ENCODE measurements at regions not wholly inside any gene's neighbourhood (a gene's known extent, or its start where the extent isn't known, plus 50 kb on each side); places are given as distances from the start of the nearest gene placed in this dataset.

DNA sequence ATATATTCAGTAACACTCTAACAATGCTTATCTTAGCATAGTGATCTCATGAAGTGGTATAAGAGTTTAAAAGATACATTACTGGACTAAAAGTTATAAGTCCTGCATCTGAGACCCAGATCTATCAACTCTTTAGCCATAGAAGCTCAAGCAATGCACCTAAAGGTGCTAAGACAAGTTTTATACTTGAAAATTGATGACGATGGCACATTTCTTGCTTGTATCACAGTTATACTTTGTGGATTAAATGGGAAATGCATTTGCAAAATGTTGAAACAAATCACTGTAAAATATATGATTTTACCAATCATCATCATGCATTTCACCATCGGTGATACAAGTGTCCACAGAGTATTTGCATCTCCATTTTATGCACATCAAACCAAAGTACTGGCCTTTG is 525.3 kb upstream of the ZNF385D start:
- no CpG with 5 or more reads among the region's 2 CpGs for WGBS, 2 donors (ENCODE audit: extremely low coverage in 2 of 2, insufficient read length in 2 of 2, insufficient replicate concordance in 1 of 2)
- no peaks in the 10 kb centered on the region for H3K27me3 ChIP-seq (ENCODE audit: control insufficient read depth in 3 of 3, insufficient read depth in 3 of 3, low read depth in 1 of 3, low read length in 3 of 3)
- peaks cover 0 to 1% of the 10 kb centered on the region in 2 donors for H3K9me3 ChIP-seq (replicated peaks in 1 of 2; ENCODE audit: control insufficient read depth in 2 of 2, insufficient read depth in 1 of 2, low read depth in 1 of 2, low read length in 2 of 2)

DNA sequence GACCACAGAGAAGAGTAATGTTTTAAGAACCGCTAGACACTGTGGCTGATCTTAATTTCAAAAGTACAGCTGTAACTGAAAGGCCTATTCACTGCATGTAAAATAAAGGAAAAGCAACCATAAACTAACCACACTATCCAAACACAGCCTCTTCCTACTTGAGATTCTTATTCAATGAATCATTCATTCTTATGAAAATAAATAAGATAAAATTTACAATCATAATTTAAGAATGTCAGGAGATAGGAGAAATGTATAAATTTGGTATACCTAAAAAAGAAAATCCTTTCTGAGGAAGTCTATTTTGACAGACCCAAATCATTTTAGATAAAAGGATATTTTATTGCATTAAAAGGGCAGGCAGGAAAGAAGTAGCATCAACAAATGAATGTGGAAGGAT is 533.5 kb upstream of the ZNF385D start:
- Histone ChIP-seq H4K8ac (ENCODE audit: low read depth, low read length) (no peak overlapping the region), H3K36me3 (replicated peaks in 1 of 2; ENCODE audit: control insufficient read depth in 2 of 2, insufficient read depth in 2 of 2, low read length in 2 of 2) (no peaks in the 10 kb centered on the region), H4K91ac (ENCODE audit: low read depth, low read length, poor library complexity) (no peak overlapping the region), H3K23ac (ENCODE audit: low read depth, low read length, poor library complexity) (no peak overlapping the region), H3K9ac (ENCODE audit: low read depth, low read length, poor library complexity) (no peak overlapping the region), H3K27ac (replicated peaks; ENCODE audit: low read length) (no peak overlapping the region), H3K14ac (ENCODE audit: low read length) (no peak overlapping the region), H2AK5ac (ENCODE audit: low read depth, low read length) (no peak overlapping the region), H3K79me1 (ENCODE audit: low read depth, low read length) (no peaks in the 10 kb centered on the region), H3K4me2 (ENCODE audit: insufficient read depth, low read length, poor library complexity, severe bottlenecking) (no peak overlapping the region), H2AFZ (ENCODE audit: low read length) (no peak overlapping the region), H3K4me3 (ENCODE audit: low read length in 2 of 2) (no peak overlapping the region), H2BK15ac (ENCODE audit: low read length) (no peak overlapping the region), H2BK5ac (ENCODE audit: low read length) (no peak overlapping the region), H3K27me3 (ENCODE audit: control insufficient read depth in 3 of 3, insufficient read depth in 3 of 3, low read depth in 1 of 3, low read length in 3 of 3) (no peaks in the 10 kb centered on the region), H3K9me3 (replicated peaks in 1 of 2; ENCODE audit: control insufficient read depth in 2 of 2, insufficient read depth in 1 of 2, low read depth in 1 of 2, low read length in 2 of 2) (no peaks in the 10 kb centered on the region), H3K4me1 (ENCODE audit: control insufficient read depth in 2 of 2, insufficient read depth in 1 of 2, low read depth in 1 of 2, low read length in 2 of 2) (no peaks in the 10 kb centered on the region), H3K18ac (ENCODE audit: low read length) (no peak overlapping the region), H2BK120ac (ENCODE audit: low read depth, low read length) (no peak overlapping the region), H3K4ac (ENCODE audit: low read length) (no peak overlapping the region), H2BK12ac (ENCODE audit: low read length) (no peak overlapping the region)
- no peak for DNase-seq (ENCODE audit: low spot score)
- WGBS, 2 donors (ENCODE audit: extremely low coverage in 2 of 2, insufficient read length in 2 of 2, insufficient replicate concordance in 1 of 2) = no CpG with 5 or more reads among the region's 1 CpG

More for the DNA sequence above, 525.3 kb upstream of the ZNF385D start:
- H3K14ac ChIP-seq (ENCODE audit: low read length) = no peak overlapping the region
- no peak overlapping the region for H3K4me2 ChIP-seq (ENCODE audit: insufficient read depth, low read length, poor library complexity, severe bottlenecking)
- no peak overlapping the region for H4K8ac ChIP-seq (ENCODE audit: low read depth, low read length)
- H3K36me3 ChIP-seq (replicated peaks in 1 of 2; ENCODE audit: control insufficient read depth in 2 of 2, insufficient read depth in 2 of 2, low read length in 2 of 2) = no peaks in the 10 kb centered on the region
- no peak overlapping the region for H3K9ac ChIP-seq (ENCODE audit: low read depth, low read length, poor library complexity)
- H2BK120ac ChIP-seq (ENCODE audit: low read depth, low read length) = no peak overlapping the region
- DNase-seq (ENCODE audit: low spot score) = no peak
- H2BK12ac ChIP-seq (ENCODE audit: low read length) = no peak overlapping the region
- no peak overlapping the region for H4K91ac ChIP-seq (ENCODE audit: low read depth, low read length, poor library complexity)
- H3K4me1 ChIP-seq (ENCODE audit: control insufficient read depth in 2 of 2, insufficient read depth in 1 of 2, low read depth in 1 of 2, low read length in 2 of 2) = no peaks in the 10 kb centered on the region
- H3K27ac ChIP-seq (replicated peaks; ENCODE audit: low read length) = no peak overlapping the region
- no peak overlapping the region for H2BK5ac ChIP-seq (ENCODE audit: low read length)
- no peak overlapping the region for H2AFZ ChIP-seq (ENCODE audit: low read length)
- H3K4ac ChIP-seq (ENCODE audit: low read length) = no peak overlapping the region
- no peak overlapping the region for H3K18ac ChIP-seq (ENCODE audit: low read length)
- no peak overlapping the region for H3K4me3 ChIP-seq (ENCODE audit: low read length in 2 of 2)
- H2BK15ac ChIP-seq (ENCODE audit: low read length) = no peak overlapping the region
- H2AK5ac ChIP-seq (ENCODE audit: low read depth, low read length) = no peak overlapping the region
- H3K79me1 ChIP-seq (ENCODE audit: low read depth, low read length) = no peaks in the 10 kb centered on the region
- no peak overlapping the region for H3K23ac ChIP-seq (ENCODE audit: low read depth, low read length, poor library complexity)

DNA sequence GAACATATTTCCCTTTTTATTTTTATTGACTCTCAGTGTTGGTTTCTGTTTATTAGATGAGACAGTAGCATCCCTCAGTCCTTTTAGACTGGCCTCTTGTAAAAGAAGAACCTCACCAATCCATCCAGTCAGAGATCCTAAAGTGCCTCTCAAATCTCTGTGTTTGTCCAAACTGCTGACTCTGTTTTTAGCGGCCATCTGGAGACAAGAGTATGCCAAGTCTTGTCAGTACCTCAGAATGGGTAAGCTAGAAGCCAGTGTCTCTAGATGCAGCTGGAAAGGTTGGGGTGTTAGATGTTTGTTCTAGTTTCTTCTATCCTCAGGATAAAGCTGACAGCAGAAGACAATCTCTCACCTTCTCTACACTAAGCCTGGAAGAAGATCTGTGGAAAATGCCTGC is 537.7 kb upstream of the ZNF385D start:
- no peak overlapping the region for H2AK5ac ChIP-seq (ENCODE audit: low read depth, low read length)
- H4K91ac ChIP-seq (ENCODE audit: low read depth, low read length, poor library complexity) = no peak overlapping the region
- no peak overlapping the region for H3K14ac ChIP-seq (ENCODE audit: low read length)
- no peaks in the 10 kb centered on the region for H3K9me3 ChIP-seq (replicated peaks in 1 of 2; ENCODE audit: control insufficient read depth in 2 of 2, insufficient read depth in 1 of 2, low read depth in 1 of 2, low read length in 2 of 2)
- no peaks in the 10 kb centered on the region for H3K36me3 ChIP-seq (replicated peaks in 1 of 2; ENCODE audit: control insufficient read depth in 2 of 2, insufficient read depth in 2 of 2, low read length in 2 of 2)
- H3K27me3 ChIP-seq (ENCODE audit: control insufficient read depth in 3 of 3, insufficient read depth in 3 of 3, low read depth in 1 of 3, low read length in 3 of 3) = no peaks in the 10 kb centered on the region
- no peak overlapping the region for H3K4me2 ChIP-seq (ENCODE audit: insufficient read depth, low read length, poor library complexity, severe bottlenecking)
- no peak overlapping the region for H3K4me3 ChIP-seq (ENCODE audit: low read length in 2 of 2)
- H2BK12ac ChIP-seq (ENCODE audit: low read length) = no peak overlapping the region
- H3K27ac ChIP-seq (replicated peaks; ENCODE audit: low read length) = no peak overlapping the region
- peaks cover 0 to 5% of the 10 kb centered on the region in 2 donors for H3K4me1 ChIP-seq (ENCODE audit: control insufficient read depth in 2 of 2, insufficient read depth in 1 of 2, low read depth in 1 of 2, low read length in 2 of 2)
- H3K23ac ChIP-seq (ENCODE audit: low read depth, low read length, poor library complexity) = no peak overlapping the region
- no peaks in the 10 kb centered on the region for H3K79me1 ChIP-seq (ENCODE audit: low read depth, low read length)
- no peak overlapping the region for H2BK120ac ChIP-seq (ENCODE audit: low read depth, low read length)
- no peak overlapping the region for H3K9ac ChIP-seq (ENCODE audit: low read depth, low read length, poor library complexity)
- H4K8ac ChIP-seq (ENCODE audit: low read depth, low read length) = no peak overlapping the region
- DNase-seq (ENCODE audit: low spot score) = no peak
- H3K18ac ChIP-seq (ENCODE audit: low read length) = no peak overlapping the region
- H2BK5ac ChIP-seq (ENCODE audit: low read length) = no peak overlapping the region
- no peak overlapping the region for H2AFZ ChIP-seq (ENCODE audit: low read length)
- H3K4ac ChIP-seq (ENCODE audit: low read length) = no peak overlapping the region
- H2BK15ac ChIP-seq (ENCODE audit: low read length) = no peak overlapping the region
- no CpG with 5 or more reads among the region's 1 CpG for WGBS, 2 donors (ENCODE audit: extremely low coverage in 2 of 2, insufficient read length in 2 of 2, insufficient replicate concordance in 1 of 2)

- Histone ChIP-seq H3K9ac (ENCODE audit: low read depth, low read length, poor library complexity) (no peak overlapping the region), H2BK120ac (ENCODE audit: low read depth, low read length) (no peak overlapping the region), H3K36me3 (replicated peaks in 1 of 2; ENCODE audit: control insufficient read depth in 2 of 2, insufficient read depth in 2 of 2, low read length in 2 of 2) (no peaks in the 10 kb centered on the region), H2BK12ac (ENCODE audit: low read length) (no peak overlapping the region), H3K27ac (replicated peaks; ENCODE audit: low read length) (no peak overlapping the region), H3K4me2 (ENCODE audit: insufficient read depth, low read length, poor library complexity, severe bottlenecking) (no peak overlapping the region), H3K9me3 (replicated peaks in 1 of 2; ENCODE audit: control insufficient read depth in 2 of 2, insufficient read depth in 1 of 2, low read depth in 1 of 2, low read length in 2 of 2) (no peaks in the 10 kb centered on the region), H3K4me3 (ENCODE audit: low read length in 2 of 2) (no peak overlapping the region), H2BK15ac (ENCODE audit: low read length) (no peak overlapping the region), H4K8ac (ENCODE audit: low read depth, low read length) (no peak overlapping the region), H3K27me3 (ENCODE audit: control insufficient read depth in 3 of 3, insufficient read depth in 3 of 3, low read depth in 1 of 3, low read length in 3 of 3) (no peaks in the 10 kb centered on the region), H3K23ac (ENCODE audit: low read depth, low read length, poor library complexity) (no peak overlapping the region), H3K4ac (ENCODE audit: low read length) (no peak overlapping the region), H2AFZ (ENCODE audit: low read length) (no peak overlapping the region), H3K14ac (ENCODE audit: low read length) (no peak overlapping the region), H2AK5ac (ENCODE audit: low read depth, low read length) (no peak overlapping the region), H3K18ac (ENCODE audit: low read length) (no peak overlapping the region), H4K91ac (ENCODE audit: low read depth, low read length, poor library complexity) (no peak overlapping the region), H3K79me1 (ENCODE audit: low read depth, low read length) (no peaks in the 10 kb centered on the region), H2BK5ac (ENCODE audit: low read length) (no peak overlapping the region), H3K4me1 (ENCODE audit: control insufficient read depth in 2 of 2, insufficient read depth in 1 of 2, low read depth in 1 of 2, low read length in 2 of 2) (peaks cover 0 to 5% of the 10 kb centered on the region in 2 donors)
- no peak for DNase-seq (ENCODE audit: low spot score)
Observed at GRCh38 chr3:22292681-22293080, 541.7 kb upstream of the ZNF385D start.
